ENCODE measurements at regions not wholly inside any gene's neighbourhood (a gene's known extent, or its start where the extent isn't known, plus 50 kb on each side); places are given as distances from the start of the nearest gene placed in this dataset.

DNA sequence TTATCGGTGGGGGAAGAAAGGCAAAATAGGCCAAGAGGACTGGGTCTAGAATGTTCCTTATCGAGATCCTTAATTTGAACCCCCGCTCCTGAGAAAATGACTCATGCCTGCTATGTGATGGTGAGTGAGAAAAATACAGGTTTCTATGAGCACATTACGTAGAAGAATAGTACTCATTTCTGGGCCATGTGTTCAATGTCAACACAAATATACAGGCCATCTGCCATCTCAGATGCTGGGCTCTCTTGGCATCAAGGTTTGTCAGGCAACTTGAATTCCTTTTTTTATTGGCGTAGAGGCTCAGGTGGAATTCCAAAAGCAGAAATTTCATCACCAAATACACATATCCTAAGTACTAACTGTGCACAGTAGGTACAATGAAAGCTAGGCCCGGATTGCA is 81.4 kb upstream of the TRIM2 start:
- no peaks in the 10 kb centered on the region for H3K36me3 Mint-ChIP-seq (ENCODE audit: low read depth)
- H3K4me3 Mint-ChIP-seq: no peak overlapping the region
- H3K27me3 Mint-ChIP-seq: no peaks in the 10 kb centered on the region
- H3K4me1 Mint-ChIP-seq: no peaks in the 10 kb centered on the region
- H3K9me3 Mint-ChIP-seq: no peaks in the 10 kb centered on the region
- no peak overlapping the region for H3K27ac Mint-ChIP-seq
- ATAC-seq (replicated peaks): peak; percentile 52

DNA sequence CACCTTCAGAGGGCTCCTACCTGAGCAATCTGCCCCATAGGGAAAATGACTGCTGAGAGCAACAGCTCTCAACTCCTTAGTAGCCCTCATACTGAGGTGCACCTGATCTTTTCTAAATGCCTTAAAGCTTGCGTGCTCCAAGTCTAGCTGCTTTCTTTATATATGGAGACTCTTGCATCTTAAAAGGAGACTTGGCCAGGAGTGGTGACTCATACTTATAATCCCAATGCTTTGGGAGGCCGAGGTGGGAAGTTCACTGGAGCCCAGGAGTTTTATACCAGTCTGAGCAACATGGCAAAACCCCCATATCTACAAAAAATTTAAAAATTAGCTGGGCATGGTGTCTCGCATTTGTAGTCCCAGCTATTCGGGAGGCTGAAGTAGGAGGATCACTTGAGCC is 78.1 kb upstream of the TRIM2 start:
- H3K36me3 Mint-ChIP-seq (ENCODE audit: low read depth): peaks cover 5% of the 10 kb centered on the region
- no peak for ATAC-seq (replicated peaks)
- no peaks in the 10 kb centered on the region for H3K9me3 Mint-ChIP-seq
- no peak overlapping the region for H3K4me3 Mint-ChIP-seq
- no peak overlapping the region for H3K27ac Mint-ChIP-seq
- H3K4me1 Mint-ChIP-seq: no peaks in the 10 kb centered on the region
- no peaks in the 10 kb centered on the region for H3K27me3 Mint-ChIP-seq

DNA sequence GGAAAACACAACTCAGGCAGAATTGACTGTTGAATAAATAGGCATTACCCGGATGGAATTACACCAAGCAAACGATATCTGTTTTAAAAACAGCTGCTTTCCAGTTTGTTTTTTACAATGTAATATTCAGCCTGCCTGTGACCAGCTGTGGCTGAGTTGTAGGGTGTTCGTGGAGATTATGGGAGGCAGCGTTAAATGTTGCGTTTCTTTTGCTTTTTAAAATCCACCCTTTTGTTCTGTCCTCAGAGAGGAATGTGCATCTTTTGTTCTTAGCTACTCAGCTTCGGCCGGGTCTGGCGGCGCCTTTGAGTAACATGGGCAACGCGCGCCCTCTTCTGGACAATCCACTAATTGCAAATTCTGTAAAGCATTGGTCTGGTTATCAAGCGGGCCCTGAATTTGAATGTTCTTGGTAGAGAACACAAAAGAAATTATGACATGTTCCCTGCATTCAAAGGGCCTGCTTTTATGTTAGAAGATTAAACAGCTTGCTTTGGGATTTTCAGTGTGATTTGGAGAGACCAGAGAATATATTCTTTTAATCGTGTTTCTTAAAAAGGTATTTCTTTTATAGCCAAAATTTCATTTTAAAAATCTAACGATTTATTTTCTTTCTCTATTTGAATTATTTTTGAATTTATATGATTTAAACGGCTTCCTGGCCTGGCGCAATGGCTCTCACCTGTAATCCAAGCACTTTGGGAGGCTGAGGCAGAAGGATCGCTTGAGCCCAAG is 76.3 kb upstream of the TRIM2 start:
- Mint-ChIP-seq H3K4me1 (no peaks in the 10 kb centered on the region), H3K9me3 (no peaks in the 10 kb centered on the region), H3K36me3 (ENCODE audit: low read depth) (peaks cover 5% of the 10 kb centered on the region), H3K27ac (no peak overlapping the region), H3K4me3 (no peak overlapping the region), H3K27me3 (no peaks in the 10 kb centered on the region)
- ATAC-seq (replicated peaks): peak; percentile 84

DNA sequence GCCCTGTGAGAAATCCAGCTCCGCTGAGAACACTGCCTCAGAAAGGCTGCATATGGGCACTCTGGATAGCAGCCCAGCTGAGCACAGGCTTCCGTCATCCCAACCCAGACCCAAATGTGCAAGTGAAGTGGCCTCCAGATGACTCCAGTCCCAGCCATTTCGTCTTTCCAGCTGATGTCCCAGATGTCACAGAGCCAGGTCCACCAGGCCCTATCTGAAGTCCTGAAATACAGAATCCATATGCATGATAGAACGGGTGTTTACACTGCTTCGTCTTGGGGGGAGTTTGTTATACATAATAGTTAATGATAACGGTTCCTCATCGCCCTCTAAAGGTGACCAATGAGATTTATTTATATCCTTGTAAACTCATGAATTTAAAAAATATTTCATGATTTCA is 72.6 kb upstream of the TRIM2 start:
- H3K4me3 Mint-ChIP-seq: no peak overlapping the region
- no peak overlapping the region for H3K27ac Mint-ChIP-seq
- no peak for ATAC-seq (replicated peaks)
- H3K4me1 Mint-ChIP-seq: peaks cover 15% of the 10 kb centered on the region
- H3K9me3 Mint-ChIP-seq: no peaks in the 10 kb centered on the region
- no peaks in the 10 kb centered on the region for H3K27me3 Mint-ChIP-seq
- H3K36me3 Mint-ChIP-seq (ENCODE audit: low read depth): peaks cover 5% of the 10 kb centered on the region

DNA sequence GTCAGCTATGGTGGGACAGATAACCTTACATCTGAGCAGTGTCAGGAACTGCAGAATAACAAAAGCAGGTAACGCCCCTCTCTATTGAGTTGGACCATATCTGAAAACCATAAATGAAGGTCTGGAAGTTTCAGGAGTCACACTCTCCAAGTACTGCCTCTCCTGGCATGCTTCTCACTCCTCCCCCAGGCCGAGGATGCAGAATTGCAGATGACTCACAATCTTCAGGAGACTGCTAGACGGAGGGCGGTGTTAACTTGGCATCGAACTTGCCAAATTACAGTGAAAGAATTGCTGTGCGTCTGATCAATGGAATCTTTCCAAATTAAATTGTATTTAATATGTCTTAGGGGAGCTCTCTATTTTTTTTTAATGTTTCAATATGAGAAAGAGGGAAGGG is 67.1 kb upstream of the TRIM2 start:
- ATAC-seq (replicated peaks): no peak
- Mint-ChIP-seq H3K4me1 (peaks cover 15% of the 10 kb centered on the region), H3K27ac (no peak overlapping the region), H3K4me3 (no peak overlapping the region), H3K36me3 (ENCODE audit: low read depth) (no peaks in the 10 kb centered on the region), H3K27me3 (peaks cover 3% of the 10 kb centered on the region), H3K9me3 (no peaks in the 10 kb centered on the region)

DNA sequence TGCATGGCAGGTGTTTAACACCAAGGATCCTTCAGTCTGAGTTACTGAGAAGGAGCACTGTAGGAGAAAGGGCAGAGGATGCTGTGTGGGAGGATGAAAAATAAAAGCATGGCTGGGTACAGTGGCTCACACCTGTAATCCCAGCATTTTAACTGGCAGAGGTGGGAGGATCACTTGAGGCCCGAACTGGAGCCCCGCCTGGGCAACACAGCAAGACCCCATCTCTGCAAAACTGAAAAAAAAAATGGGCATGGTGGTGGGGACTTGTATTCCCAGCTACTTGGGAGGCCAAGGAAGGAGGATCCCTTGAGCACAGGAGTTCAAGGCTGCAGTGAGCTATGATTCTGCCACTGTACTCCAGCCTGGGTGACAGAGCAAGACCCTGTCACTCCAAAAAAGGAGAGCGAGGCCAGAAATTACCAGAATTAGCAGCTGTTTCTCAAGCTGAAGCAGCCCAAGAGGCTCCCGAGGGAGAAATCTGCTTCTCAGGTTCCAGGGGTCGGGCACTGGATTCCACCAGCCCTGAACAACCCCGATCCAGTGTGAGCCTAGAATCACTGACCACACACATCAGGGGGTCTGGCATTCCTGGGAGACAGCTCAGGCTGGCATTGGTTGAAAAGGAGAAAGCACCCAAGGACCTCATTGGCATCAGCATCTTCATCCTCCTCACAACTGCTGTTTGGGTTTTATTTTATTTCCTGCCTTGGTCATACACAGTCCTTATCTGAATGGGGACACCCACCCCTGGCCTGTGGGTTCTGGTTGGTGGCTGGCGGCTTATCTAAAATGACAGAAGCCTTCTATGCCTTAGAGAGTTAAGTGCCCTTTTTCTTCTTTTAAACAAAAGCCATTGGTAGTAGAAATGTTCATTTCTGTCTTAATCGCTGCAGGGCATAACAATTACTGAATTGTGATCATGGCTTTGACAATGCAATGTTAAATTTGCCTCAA is 66.3 kb upstream of the TRIM2 start:
- H3K27ac Mint-ChIP-seq: no peak overlapping the region
- ATAC-seq (replicated peaks): no peak
- H3K27me3 Mint-ChIP-seq: peaks cover 5% of the 10 kb centered on the region
- H3K36me3 Mint-ChIP-seq (ENCODE audit: low read depth): no peaks in the 10 kb centered on the region
- no peak overlapping the region for H3K4me3 Mint-ChIP-seq
- H3K9me3 Mint-ChIP-seq: no peaks in the 10 kb centered on the region
- H3K4me1 Mint-ChIP-seq: peaks cover 15% of the 10 kb centered on the region

DNA sequence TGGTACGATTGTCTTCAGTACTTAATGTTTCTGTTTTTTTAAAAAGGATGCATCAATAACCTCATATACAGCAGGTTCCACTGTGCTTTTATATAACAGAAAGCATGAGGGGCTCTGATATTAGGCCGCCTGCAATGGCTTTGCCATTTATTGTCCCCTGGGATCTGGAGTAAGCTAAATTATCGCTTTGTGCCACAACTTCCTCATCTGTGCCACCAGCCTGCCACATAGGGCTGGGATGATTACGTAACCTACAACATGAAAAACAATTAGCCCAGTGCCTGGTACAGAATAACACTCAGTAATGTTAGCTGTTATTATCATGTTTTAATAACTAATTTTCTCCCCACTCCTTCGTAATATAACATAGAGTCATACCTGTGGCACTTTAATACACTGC is 65.5 kb upstream of the TRIM2 start:
- Mint-ChIP-seq H3K4me3 (no peak overlapping the region), H3K9me3 (no peaks in the 10 kb centered on the region)

DNA sequence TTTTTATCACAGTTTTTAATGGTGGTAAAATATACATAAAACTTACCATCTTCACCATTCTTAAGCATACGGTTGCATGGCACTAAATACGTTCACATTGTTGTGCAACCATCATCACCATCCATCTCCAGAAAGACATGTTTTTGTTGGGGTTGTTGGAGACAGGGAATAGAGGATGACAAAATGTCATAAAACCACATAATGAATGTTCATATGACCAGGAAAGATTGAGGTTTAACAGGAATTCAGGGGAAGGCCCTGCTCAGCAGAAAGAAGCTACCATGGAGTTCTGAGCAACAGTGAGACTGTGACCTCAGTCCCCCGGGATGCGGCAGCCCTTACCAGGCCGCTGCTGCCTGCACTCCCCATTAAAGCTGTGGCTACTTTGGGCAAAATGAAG is 63.9 kb upstream of the TRIM2 start:
- H3K4me1 Mint-ChIP-seq: no peaks in the 10 kb centered on the region
- no peaks in the 10 kb centered on the region for H3K36me3 Mint-ChIP-seq (ENCODE audit: low read depth)
- peaks cover 5% of the 10 kb centered on the region for H3K27me3 Mint-ChIP-seq
- no peak overlapping the region for H3K27ac Mint-ChIP-seq
- H3K4me3 Mint-ChIP-seq: no peak overlapping the region
- ATAC-seq (replicated peaks): no peak
- no peaks in the 10 kb centered on the region for H3K9me3 Mint-ChIP-seq

More for the DNA sequence above, 65.5 kb upstream of the TRIM2 start:
- Mint-ChIP-seq H3K36me3 (ENCODE audit: low read depth) (no peaks in the 10 kb centered on the region), H3K27ac (no peak overlapping the region), H3K4me1 (peaks cover 11% of the 10 kb centered on the region), H3K27me3 (peaks cover 5% of the 10 kb centered on the region)
- ATAC-seq (replicated peaks): no peak

DNA sequence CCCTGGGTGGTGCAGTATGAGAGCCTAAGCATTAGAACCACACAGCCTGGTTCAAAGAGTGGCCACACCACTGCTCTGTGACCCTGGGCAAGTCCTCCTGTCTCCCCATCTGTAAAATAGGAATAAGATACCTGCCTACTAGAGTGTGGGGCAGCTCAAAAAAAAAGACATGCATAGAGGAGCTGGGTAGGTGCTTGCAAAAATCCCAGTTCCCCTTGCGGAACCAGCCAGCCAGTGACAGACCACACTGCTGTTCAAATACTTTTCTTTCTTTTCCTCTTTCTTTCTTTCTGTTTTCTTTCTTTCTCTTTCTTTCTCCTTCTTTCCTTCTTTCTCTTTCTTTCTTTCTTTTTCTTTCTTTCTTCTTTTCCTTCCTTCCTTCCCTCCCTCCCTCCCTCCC is 63.0 kb upstream of the TRIM2 start:
- Mint-ChIP-seq H3K4me1 (no peaks in the 10 kb centered on the region), H3K4me3 (no peak overlapping the region), H3K27me3 (peaks cover 5% of the 10 kb centered on the region), H3K36me3 (ENCODE audit: low read depth) (no peaks in the 10 kb centered on the region), H3K27ac (no peak overlapping the region), H3K9me3 (no peaks in the 10 kb centered on the region)
- ATAC-seq (replicated peaks): no peak

DNA sequence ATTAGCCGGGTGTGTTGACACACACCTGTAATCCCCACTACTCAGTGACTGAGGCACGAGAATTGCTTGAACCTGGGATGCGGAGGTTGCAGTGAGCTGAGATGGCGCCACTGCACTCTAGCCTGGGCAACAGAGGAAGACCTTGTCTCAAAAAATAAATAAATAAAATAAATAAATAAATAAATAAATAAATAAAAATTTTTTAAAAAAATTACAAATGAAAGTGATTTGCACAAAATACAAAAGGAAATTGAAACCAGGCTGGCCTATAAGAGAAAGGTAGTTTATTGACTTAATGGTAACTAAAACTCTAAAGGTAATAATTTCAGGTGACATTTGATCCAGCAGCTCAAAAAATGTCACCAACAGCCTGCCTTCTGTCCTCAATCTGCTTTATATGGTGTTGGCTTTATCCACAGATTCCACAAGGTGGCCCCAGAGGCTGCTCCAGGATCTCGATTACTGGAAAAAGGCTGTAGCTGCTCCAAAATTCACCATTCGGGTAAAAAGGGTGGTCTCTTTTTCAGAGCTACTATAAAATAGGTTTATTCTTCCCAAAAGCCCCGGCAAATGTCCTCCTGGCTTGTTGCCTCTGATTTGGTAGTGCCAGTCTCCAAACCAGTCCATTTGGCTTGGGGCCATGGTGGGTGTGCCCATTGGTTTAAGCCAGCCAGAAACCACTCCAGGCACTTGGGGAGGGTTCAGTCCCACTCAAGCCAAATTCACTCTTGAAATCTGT is 61.4 kb upstream of the TRIM2 start:
- H3K4me1 Mint-ChIP-seq: no peaks in the 10 kb centered on the region
- H3K27me3 Mint-ChIP-seq: peaks cover 5% of the 10 kb centered on the region
- no peaks in the 10 kb centered on the region for H3K36me3 Mint-ChIP-seq (ENCODE audit: low read depth)
- H3K4me3 Mint-ChIP-seq: no peak overlapping the region
- H3K27ac Mint-ChIP-seq: no peak overlapping the region
- no peaks in the 10 kb centered on the region for H3K9me3 Mint-ChIP-seq
- peak; percentile 44 for ATAC-seq (replicated peaks)

DNA sequence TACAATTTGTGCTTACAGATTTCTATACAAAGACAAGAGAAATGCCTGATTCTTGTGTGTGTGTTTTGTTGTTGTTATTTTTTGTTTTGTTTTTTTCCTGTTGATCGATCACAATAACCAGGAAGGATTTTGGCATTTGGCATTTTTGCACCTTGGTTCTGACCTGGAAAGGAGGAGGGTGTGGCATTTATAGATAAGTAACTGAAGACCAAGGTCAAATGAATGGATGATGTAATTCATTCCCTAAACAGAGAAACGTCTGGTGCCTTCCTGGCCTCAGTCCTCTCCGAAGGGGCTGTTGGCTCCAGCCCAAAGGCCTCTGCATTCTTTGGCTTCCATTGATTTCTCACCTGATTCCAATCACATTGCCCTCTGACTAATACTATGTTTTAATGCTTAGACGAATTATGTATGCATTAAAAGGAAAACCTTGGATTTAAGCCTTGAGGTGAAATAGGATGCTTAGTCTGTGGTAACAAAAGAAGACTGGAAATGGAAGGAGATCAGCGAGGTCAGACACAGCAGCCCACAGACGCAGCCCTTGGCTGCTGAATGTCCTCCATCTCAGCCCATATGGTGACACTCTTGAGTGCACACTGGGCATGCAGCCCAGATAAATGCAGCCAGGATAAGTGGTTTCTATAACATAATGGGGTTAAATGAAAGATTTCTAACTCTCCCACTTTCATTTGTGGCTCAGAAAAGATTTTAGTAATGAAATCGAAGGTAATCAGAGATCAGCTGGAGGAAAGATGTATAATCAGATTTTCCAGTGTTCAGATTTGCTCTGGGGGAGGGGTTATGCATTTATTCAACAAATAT is 60.5 kb upstream of the TRIM2 start:
- Mint-ChIP-seq H3K27ac (no peak overlapping the region), H3K4me1 (no peaks in the 10 kb centered on the region), H3K36me3 (ENCODE audit: low read depth) (no peaks in the 10 kb centered on the region), H3K27me3 (peaks cover 5% of the 10 kb centered on the region), H3K4me3 (no peak overlapping the region), H3K9me3 (no peaks in the 10 kb centered on the region)
- no peak for ATAC-seq (replicated peaks)

DNA sequence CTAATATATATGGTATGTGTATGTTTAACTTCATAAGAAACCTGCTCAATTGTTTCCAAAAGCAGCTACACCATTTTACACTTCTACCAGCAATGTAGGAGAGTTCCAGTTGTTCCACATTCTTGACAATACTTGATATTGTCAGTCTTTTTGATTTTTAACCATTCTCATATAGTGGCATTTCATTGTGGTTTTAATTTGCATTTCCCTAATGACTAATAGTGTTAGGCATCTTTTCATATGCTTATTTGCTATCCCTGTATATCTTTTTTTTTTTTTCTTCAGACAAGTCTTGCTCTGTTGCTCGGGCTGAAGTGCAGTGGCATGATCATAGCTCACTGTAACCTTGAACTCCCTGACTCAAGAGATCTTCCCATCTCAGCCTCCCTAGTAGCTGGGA is 58.2 kb upstream of the TRIM2 start:
- Mint-ChIP-seq H3K4me3 (no peak overlapping the region), H3K4me1 (no peaks in the 10 kb centered on the region), H3K36me3 (ENCODE audit: low read depth) (no peaks in the 10 kb centered on the region), H3K27me3 (peaks cover 5% of the 10 kb centered on the region), H3K27ac (no peak overlapping the region), H3K9me3 (no peaks in the 10 kb centered on the region)
- no peak for ATAC-seq (replicated peaks)

DNA sequence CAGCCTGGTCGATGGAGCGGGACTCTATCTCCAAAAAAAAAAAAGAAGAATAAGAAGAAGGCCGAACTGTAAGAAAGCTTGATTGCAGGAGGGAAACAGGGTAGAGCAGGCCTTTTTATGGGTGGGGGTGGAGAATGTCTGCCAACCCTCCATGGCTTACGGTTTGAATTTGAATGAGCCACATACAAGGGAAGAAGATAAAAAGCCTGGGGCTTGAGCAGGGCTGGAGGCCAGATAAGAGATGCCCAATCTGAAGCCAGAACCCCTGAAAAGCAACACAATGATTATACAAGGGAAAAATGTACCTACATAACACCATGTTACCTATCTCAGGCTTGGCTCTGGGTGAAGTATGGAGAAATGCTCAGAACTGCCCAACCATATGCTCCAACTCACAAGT is 57.3 kb upstream of the TRIM2 start:
- Mint-ChIP-seq H3K9me3 (no peaks in the 10 kb centered on the region), H3K4me1 (peaks cover 5% of the 10 kb centered on the region), H3K4me3 (no peak overlapping the region), H3K27ac (no peak overlapping the region), H3K27me3 (peaks cover 4% of the 10 kb centered on the region), H3K36me3 (ENCODE audit: low read depth) (no peaks in the 10 kb centered on the region)
- no peak for ATAC-seq (replicated peaks)

DNA sequence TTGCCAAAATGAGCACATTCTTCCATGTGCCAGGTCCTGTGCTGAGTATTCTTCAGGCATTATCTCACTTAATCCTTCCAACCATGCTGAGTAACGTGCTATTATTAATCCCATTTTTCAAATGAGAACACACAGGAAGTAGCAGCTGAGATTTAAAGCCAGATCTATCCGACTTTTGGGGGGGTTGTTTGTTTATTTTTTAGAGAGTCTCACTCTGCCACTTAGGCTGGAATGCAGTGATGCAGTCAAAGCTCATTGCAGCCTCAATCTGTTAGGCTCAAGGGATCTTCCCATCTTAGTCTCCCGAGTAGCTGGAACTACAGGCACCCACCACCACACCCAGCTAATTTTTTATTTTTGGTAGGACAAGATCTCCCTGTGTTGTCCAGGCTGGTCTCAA is 55.5 kb upstream of the TRIM2 start:
- no peak for ATAC-seq (replicated peaks)
- no peak overlapping the region for H3K27ac Mint-ChIP-seq
- no peaks in the 10 kb centered on the region for H3K27me3 Mint-ChIP-seq
- peaks cover 5% of the 10 kb centered on the region for H3K4me1 Mint-ChIP-seq
- H3K4me3 Mint-ChIP-seq: no peak overlapping the region
- no peaks in the 10 kb centered on the region for H3K36me3 Mint-ChIP-seq (ENCODE audit: low read depth)
- no peaks in the 10 kb centered on the region for H3K9me3 Mint-ChIP-seq

Measured in activated T-helper 17 cell treated with anti-CD3 and anti-CD28 coated beads, Interleukin-2, amount 50 U/mL, for 72 hours (primary cell).